ENCODE measurements at regions not wholly inside any gene's neighbourhood (a gene's known extent, or its start where the extent isn't known, plus 50 kb on each side); places are given as distances from the start of the nearest gene placed in this dataset.
A peak's percentile ranks its signal among the peaks of the same experiment; 100 is the strongest.

GRCh38 chr6:156575361-156575760 lies 201.8 kb upstream of the ARID1B start:
- DNase-seq (ENCODE audit: low read depth in 4 of 4, low spot score in 1 of 4), result no peak

GRCh38 chr6:156564807-156565149 lies 212.4 kb upstream of the ARID1B start:
- no peak for DNase-seq (ENCODE audit: low read depth in 4 of 4, low spot score in 1 of 4)

GRCh38 chr6:156564127-156564806 lies 212.9 kb upstream of the ARID1B start:
- DNase-seq (ENCODE audit: low read depth in 4 of 4, low spot score in 1 of 4), result peak; percentile 59 to 83 (median 68)

- DNase-seq (ENCODE audit: low read depth in 4 of 4, low spot score in 1 of 4), result no peak
Observed at GRCh38 chr6:156563714-156564113, 213.5 kb upstream of the ARID1B start.

- no peak for DNase-seq (ENCODE audit: low read depth in 4 of 4, low spot score in 1 of 4)
Observed at GRCh38 chr6:156562636-156563035, 214.5 kb upstream of the ARID1B start.

- no peak for DNase-seq (ENCODE audit: low read depth in 4 of 4, low spot score in 1 of 4)
Observed at GRCh38 chr6:156562019-156562418, 215.2 kb upstream of the ARID1B start.

GRCh38 chr6:156560476-156560875 lies 216.7 kb upstream of the ARID1B start:
- DNase-seq (ENCODE audit: low read depth in 4 of 4, low spot score in 1 of 4), result no peak

- DNase-seq (ENCODE audit: low read depth in 4 of 4, low spot score in 1 of 4), result no peak
Observed at GRCh38 chr6:156559162-156559690, 218.0 kb upstream of the ARID1B start.

- DNase-seq (ENCODE audit: low read depth in 4 of 4, low spot score in 1 of 4), result no peak
Observed at GRCh38 chr6:156557911-156558259, 219.3 kb upstream of the ARID1B start.

GRCh38 chr6:156557251-156557910 lies 219.8 kb upstream of the ARID1B start:
- no peak for DNase-seq (ENCODE audit: low read depth in 4 of 4, low spot score in 1 of 4)

- no peak for DNase-seq (ENCODE audit: low read depth in 4 of 4, low spot score in 1 of 4)
Observed at GRCh38 chr6:156556811-156557210, 220.4 kb upstream of the ARID1B start.

- no peak for DNase-seq (ENCODE audit: low read depth in 4 of 4, low spot score in 1 of 4)
Observed at GRCh38 chr6:156555116-156555515, 222.1 kb upstream of the ARID1B start.

GRCh38 chr6:156554160-156554559 lies 223.0 kb upstream of the ARID1B start:
- DNase-seq (ENCODE audit: low read depth in 4 of 4, low spot score in 1 of 4), result no peak

- no peak for DNase-seq (ENCODE audit: low read depth in 4 of 4, low spot score in 1 of 4)
Observed at GRCh38 chr6:156552849-156553248, 224.3 kb upstream of the ARID1B start.

GRCh38 chr6:156550949-156551348 lies 226.2 kb upstream of the ARID1B start:
- DNase-seq (ENCODE audit: low read depth in 4 of 4, low spot score in 1 of 4), result no peak

- DNase-seq (ENCODE audit: low read depth in 4 of 4, low spot score in 1 of 4), result no peak
Observed at GRCh38 chr6:156545931-156546330, 231.2 kb upstream of the ARID1B start.

GRCh38 chr6:156545021-156545420 lies 232.2 kb upstream of the ARID1B start:
- no peak for DNase-seq (ENCODE audit: low read depth in 4 of 4, low spot score in 1 of 4)

- DNase-seq (ENCODE audit: low read depth in 4 of 4, low spot score in 1 of 4), result no peak
Observed at GRCh38 chr6:156544046-156544445, 233.1 kb upstream of the ARID1B start.

GRCh38 chr6:156543431-156543830 lies 233.7 kb upstream of the ARID1B start:
- no peak for DNase-seq (ENCODE audit: low read depth in 4 of 4, low spot score in 1 of 4)

- no peak for DNase-seq (ENCODE audit: low read depth in 4 of 4, low spot score in 1 of 4)
Observed at GRCh38 chr6:156538875-156539660, 238.1 kb upstream of the ARID1B start.

GRCh38 chr6:156534594-156534993 lies 242.6 kb upstream of the ARID1B start:
- DNase-seq (ENCODE audit: low read depth in 4 of 4, low spot score in 1 of 4), result no peak

- no peak for DNase-seq (ENCODE audit: low read depth in 4 of 4, low spot score in 1 of 4)
Observed at GRCh38 chr6:156533872-156534524, 243.2 kb upstream of the ARID1B start.
